Neural progenitor cell (in vitro differentiated cells): ENCODE measurements at regions not wholly inside any gene's neighbourhood (a gene's known extent, or its start where the extent isn't known, plus 50 kb on each side); places are given as distances from the start of the nearest gene placed in this dataset.

ENCODE experiments used
- DNase-seq: peaks from one replicate; pipeline ENCODE4 v3.0.0-alpha.2; 2016; ENCODE audit warnings: low spot score
- H2AFZ ChIP-seq: fragments of 200-600 bp; sonication (generic); replicated peaks from 2 replicates; pipeline ENCODE4 v1.6.1; 2016; ENCODE audit warnings: antibody characterized with exemption
- H3F3A ChIP-seq: fragments of 200-600 bp; sonication (generic); 2 replicates; pipeline ENCODE4 v1.6.1; 2016; ENCODE audit warnings: antibody characterized with exemption, low read depth
- H3K27ac ChIP-seq: fragments of 200-600 bp; sonication (generic); 2 replicates; pipeline ENCODE4 v1.5.1; 2016; ENCODE audit warnings: mild to moderate bottlenecking
- H3K27me3 ChIP-seq: fragments of 200-600 bp; sonication (generic); 2 replicates; pipeline ENCODE4 v1.6.1; 2016; ENCODE audit warnings: mild to moderate bottlenecking, moderate library complexity
- H3K36me3 ChIP-seq: fragments of 200-600 bp; sonication (generic); 2 replicates; pipeline ENCODE4 v1.5.1; 2016
- H3K4me1 ChIP-seq: fragments of 200-600 bp; sonication (generic); 2 replicates; pipeline ENCODE4 v1.6.1; 2016; ENCODE audit warnings: mixed run types
- H3K4me2 ChIP-seq: fragments of 200-600 bp; sonication (generic); 2 replicates; pipeline ENCODE4 v1.6.1; 2016
- H3K4me3 ChIP-seq: fragments of 200-600 bp; sonication (generic); 2 replicates; pipeline ENCODE4 v1.5.1; 2016
- H3K79me2 ChIP-seq: fragments of 200-600 bp; sonication (generic); 2 replicates; pipeline ENCODE4 v1.6.1; 2016; ENCODE audit warnings: low read depth
- H3K9ac ChIP-seq: fragments of 200-600 bp; sonication (generic); 2 replicates; pipeline ENCODE4 v1.6.1; 2016
- H3K9me3 ChIP-seq: fragments of 200-600 bp; sonication (generic); 2 replicates; pipeline ENCODE4 v1.5.1; 2016; ENCODE audit warnings: low read depth
- H4K20me1 ChIP-seq: fragments of 200-600 bp; sonication (generic); 2 replicates; pipeline ENCODE4 v1.6.1; 2016; ENCODE audit warnings: low read depth
- H3K27ac Mint-ChIP-seq: 3 replicates; pipeline ENCODE4 v1.8.0; 2021; ENCODE audit warnings: mixed read lengths
- H3K27me3 Mint-ChIP-seq: 2 replicates; pipeline ENCODE4 v1.8.0; 2022; ENCODE audit warnings: low read depth, mild to moderate bottlenecking, inconsistent platforms, moderate library complexity, mixed read lengths; ENCODE audit not compliant: insufficient read depth
- H3K36me3 Mint-ChIP-seq: 3 replicates; pipeline ENCODE4 v1.8.0; 2021; ENCODE audit warnings: mixed read lengths
- H3K4me1 Mint-ChIP-seq: 3 replicates; pipeline ENCODE4 v1.8.0; 2021; ENCODE audit warnings: mixed read lengths
- H3K4me3 Mint-ChIP-seq: 3 replicates; pipeline ENCODE4 v1.8.0; 2021; ENCODE audit warnings: mild to moderate bottlenecking, moderate library complexity, mixed read lengths
- H3K9me3 Mint-ChIP-seq: 3 replicates; pipeline ENCODE4 v1.8.0; 2020; ENCODE audit warnings: mixed read lengths
- CTCF ChIP-seq: fragments of 200-600 bp; sonication (generic); IDR thresholded peaks from 2 replicates; pipeline ENCODE4 v1.5.1; 2017; ENCODE audit warnings: antibody characterized with exemption, mild to moderate bottlenecking
- EZH2 ChIP-seq: fragments of 200-600 bp; sonication (generic); IDR thresholded peaks from 2 replicates; pipeline ENCODE4 v1.6.1; 2017; ENCODE audit warnings: antibody characterized with exemption, mild to moderate bottlenecking, moderate library complexity
- EZH2phosphoT487 ChIP-seq: fragments of 200-600 bp; sonication (generic); IDR thresholded peaks from 2 replicates; pipeline ENCODE4 v1.6.1; 2017; ENCODE audit warnings: antibody characterized with exemption

- Mint-ChIP-seq H3K4me1 (peaks cover 2% of the 10 kb centered on the region), H3K27me3 (peaks cover under 1% of the 10 kb centered on the region), H3K27ac (no peak overlapping the region), H3K4me3 (no peak overlapping the region), H3K9me3 (peaks cover 21% of the 10 kb centered on the region), H3K36me3 (no peaks in the 10 kb centered on the region)
- H3K27me3 ChIP-seq: no peaks in the 10 kb centered on the region
- H4K20me1 ChIP-seq: no peaks in the 10 kb centered on the region
- H2AFZ ChIP-seq: no peak overlapping the region
- no peak overlapping the region for H3K4me2 ChIP-seq
- no peak overlapping the region for H3K27ac ChIP-seq
- no peaks in the 10 kb centered on the region for H3K36me3 ChIP-seq
- no peak for DNase-seq
- H3K4me3 ChIP-seq: no peak overlapping the region
- H3K4me1 ChIP-seq: no peaks in the 10 kb centered on the region
- H3K9ac ChIP-seq: no peak overlapping the region
- H3F3A ChIP-seq: no peaks in the 10 kb centered on the region
- peaks cover 12% of the 10 kb centered on the region for H3K9me3 ChIP-seq
- TF ChIP-seq CTCF (no peak), EZH2 (no peak), EZH2phosphoT487 (no peak)
- H3K79me2 ChIP-seq: no peaks in the 10 kb centered on the region
These were observed 224.7 kb downstream of the BRD1 start for GRCh38 chr22:49603016-49603415.

GRCh38 chr22:49602481-49602880 is 225.2 kb downstream of the BRD1 start:
- Histone ChIP-seq H3F3A (no peaks in the 10 kb centered on the region), H3K79me2 (no peaks in the 10 kb centered on the region), H3K9me3 (peaks cover 12% of the 10 kb centered on the region), H3K4me2 (no peak overlapping the region), H3K36me3 (no peaks in the 10 kb centered on the region), H4K20me1 (no peaks in the 10 kb centered on the region), H3K27me3 (no peaks in the 10 kb centered on the region), H3K4me3 (no peak overlapping the region), H2AFZ (no peak overlapping the region), H3K9ac (no peak overlapping the region), H3K27ac (no peak overlapping the region), H3K4me1 (no peaks in the 10 kb centered on the region)
- H3K4me1 Mint-ChIP-seq: peaks cover 2% of the 10 kb centered on the region
- no peaks in the 10 kb centered on the region for H3K27me3 Mint-ChIP-seq
- no peak overlapping the region for H3K4me3 Mint-ChIP-seq
- peaks cover 21% of the 10 kb centered on the region for H3K9me3 Mint-ChIP-seq
- H3K27ac Mint-ChIP-seq: no peak overlapping the region
- H3K36me3 Mint-ChIP-seq: no peaks in the 10 kb centered on the region
- TF ChIP-seq EZH2 (no peak), EZH2phosphoT487 (no peak), CTCF (no peak)
- DNase-seq: no peak

- Mint-ChIP-seq H3K4me1 (peaks cover 2% of the 10 kb centered on the region), H3K27ac (peak overlapping the region; percentile 57), H3K4me3 (no peak overlapping the region), H3K9me3 (peaks cover 21% of the 10 kb centered on the region), H3K36me3 (no peaks in the 10 kb centered on the region), H3K27me3 (no peaks in the 10 kb centered on the region)
- no peaks in the 10 kb centered on the region for H3F3A ChIP-seq
- H3K27ac ChIP-seq: no peak overlapping the region
- H2AFZ ChIP-seq: no peak overlapping the region
- no peak for TF ChIP-seq EZH2
- TF ChIP-seq EZH2phosphoT487: no peak
- TF ChIP-seq CTCF: no peak
- H3K4me3 ChIP-seq: no peak overlapping the region
- no peak overlapping the region for H3K4me2 ChIP-seq
- H3K79me2 ChIP-seq: no peaks in the 10 kb centered on the region
- H3K4me1 ChIP-seq: no peaks in the 10 kb centered on the region
- H4K20me1 ChIP-seq: no peaks in the 10 kb centered on the region
- H3K27me3 ChIP-seq: no peaks in the 10 kb centered on the region
- peaks cover 12% of the 10 kb centered on the region for H3K9me3 ChIP-seq
- no peaks in the 10 kb centered on the region for H3K36me3 ChIP-seq
- H3K9ac ChIP-seq: no peak overlapping the region
- no peak for DNase-seq
These were observed 225.9 kb downstream of the BRD1 start for GRCh38 chr22:49601614-49602321.
